ENCODE measurements at regions not wholly inside any gene's neighbourhood (a gene's known extent, or its start where the extent isn't known, plus 50 kb on each side); places are given as distances from the start of the nearest gene placed in this dataset.

DNA sequence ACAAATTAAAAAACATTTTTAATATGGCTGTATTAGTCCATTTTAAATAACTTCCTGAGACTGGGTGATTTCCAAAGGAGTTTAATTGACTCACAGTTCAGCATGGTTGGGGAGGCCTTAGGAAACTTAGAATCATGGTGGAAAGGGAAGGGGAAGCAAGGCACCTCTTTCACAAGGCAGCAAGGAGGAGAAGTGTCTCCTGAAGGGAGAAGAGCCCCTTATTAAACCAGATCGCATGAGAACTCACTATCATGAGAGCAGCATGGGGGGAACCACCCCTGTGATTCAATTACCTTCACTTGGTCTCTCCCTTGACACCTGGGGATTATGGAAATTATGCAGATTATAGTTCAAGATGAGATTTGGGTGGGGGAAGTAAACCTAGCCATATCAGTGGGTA is 488.6 kb downstream of the ETS1 start:
- TF ChIP-seq POLR2AphosphoS5 (IDR thresholded peaks at IDR 0.05; ENCODE audit: low read depth, low read length) (no peak), JUND (IDR thresholded peaks at IDR 0.05) (no peak), GATA2 (CRISPR knock-in tag; IDR thresholded peaks at IDR 0.05) (no peak), EZH2phosphoT487 (IDR thresholded peaks at IDR 0.05; ENCODE audit: borderline replicate concordance, low read depth) (no peak), TAF1 (IDR thresholded peaks at IDR 0.05; ENCODE audit: borderline replicate concordance, low read depth, low read length) (no peak), MAX (IDR thresholded peaks at IDR 0.05; ENCODE audit: low read depth) (no peak), ELF1 (IDR thresholded peaks at IDR 0.05) (no peak)
- TF ChIP-seq, protein P1, sequence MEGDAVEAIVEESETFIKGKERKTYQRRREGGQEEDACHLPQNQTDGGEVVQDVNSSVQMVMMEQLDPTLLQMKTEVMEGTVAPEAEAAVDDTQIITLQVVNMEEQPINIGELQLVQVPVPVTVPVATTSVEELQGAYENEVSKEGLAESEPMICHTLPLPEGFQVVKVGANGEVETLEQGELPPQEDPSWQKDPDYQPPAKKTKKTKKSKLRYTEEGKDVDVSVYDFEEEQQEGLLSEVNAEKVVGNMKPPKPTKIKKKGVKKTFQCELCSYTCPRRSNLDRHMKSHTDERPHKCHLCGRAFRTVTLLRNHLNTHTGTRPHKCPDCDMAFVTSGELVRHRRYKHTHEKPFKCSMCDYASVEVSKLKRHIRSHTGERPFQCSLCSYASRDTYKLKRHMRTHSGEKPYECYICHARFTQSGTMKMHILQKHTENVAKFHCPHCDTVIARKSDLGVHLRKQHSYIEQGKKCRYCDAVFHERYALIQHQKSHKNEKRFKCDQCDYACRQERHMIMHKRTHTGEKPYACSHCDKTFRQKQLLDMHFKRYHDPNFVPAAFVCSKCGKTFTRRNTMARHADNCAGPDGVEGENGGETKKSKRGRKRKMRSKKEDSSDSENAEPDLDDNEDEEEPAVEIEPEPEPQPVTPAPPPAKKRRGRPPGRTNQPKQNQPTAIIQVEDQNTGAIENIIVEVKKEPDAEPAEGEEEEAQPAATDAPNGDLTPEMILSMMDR (IDR thresholded peaks at IDR 0.05): no peak

All from SK-N-SH (cell line).